GM18508 (cell line): ENCODE measurements at regions not wholly inside any gene's neighbourhood (a gene's known extent, or its start where the extent isn't known, plus 50 kb on each side); places are given as distances from the start of the nearest gene placed in this dataset.

Experiments used
- ATAC-seq: cut with Tn5 transposase; IDR thresholded peaks from one replicate; pipeline ENCODE4 v1.9.1; 2021; ENCODE audit warnings: moderate number of reproducible peaks; ENCODE audit not compliant: insufficient read depth, unreplicated experiment

DNA sequence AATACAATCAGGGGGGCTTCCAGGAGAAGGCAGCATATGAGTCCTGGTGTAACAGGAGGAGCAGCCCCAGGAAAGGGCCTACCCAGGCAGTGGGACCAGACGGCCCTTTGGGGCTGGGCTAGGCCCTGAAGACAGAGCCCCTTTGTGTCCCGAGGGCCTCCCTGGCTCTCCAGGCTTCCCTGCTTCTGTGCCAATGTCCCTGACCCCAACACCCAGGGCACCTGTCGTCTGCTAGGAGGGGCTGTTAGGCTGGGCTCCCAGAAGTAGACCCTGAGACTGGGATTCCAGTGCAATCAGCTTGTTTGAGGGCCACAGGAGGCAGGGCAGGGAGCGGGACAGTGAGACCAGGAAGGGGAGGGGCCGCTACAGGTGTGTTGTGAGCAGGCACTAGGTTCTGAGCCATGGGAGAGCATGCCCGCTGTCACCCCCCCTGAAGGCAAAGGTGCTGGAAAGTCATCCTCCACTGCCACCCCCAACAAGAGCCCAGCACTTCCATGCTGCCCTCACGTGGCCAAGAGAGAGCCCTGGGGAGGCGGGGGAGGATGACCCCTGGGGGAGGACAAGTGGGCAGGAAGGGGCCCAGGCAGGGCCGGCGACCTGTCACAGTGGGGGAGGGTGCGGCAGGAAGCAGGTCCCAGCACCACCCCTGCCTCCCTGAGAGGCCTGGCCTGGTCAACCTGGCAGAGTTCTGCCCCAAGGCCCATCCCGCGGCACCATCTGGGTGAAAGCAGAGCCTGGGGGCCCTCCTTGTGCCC, 64.8 kb downstream of the ADRA2C start:
- no peak for ATAC-seq

DNA sequence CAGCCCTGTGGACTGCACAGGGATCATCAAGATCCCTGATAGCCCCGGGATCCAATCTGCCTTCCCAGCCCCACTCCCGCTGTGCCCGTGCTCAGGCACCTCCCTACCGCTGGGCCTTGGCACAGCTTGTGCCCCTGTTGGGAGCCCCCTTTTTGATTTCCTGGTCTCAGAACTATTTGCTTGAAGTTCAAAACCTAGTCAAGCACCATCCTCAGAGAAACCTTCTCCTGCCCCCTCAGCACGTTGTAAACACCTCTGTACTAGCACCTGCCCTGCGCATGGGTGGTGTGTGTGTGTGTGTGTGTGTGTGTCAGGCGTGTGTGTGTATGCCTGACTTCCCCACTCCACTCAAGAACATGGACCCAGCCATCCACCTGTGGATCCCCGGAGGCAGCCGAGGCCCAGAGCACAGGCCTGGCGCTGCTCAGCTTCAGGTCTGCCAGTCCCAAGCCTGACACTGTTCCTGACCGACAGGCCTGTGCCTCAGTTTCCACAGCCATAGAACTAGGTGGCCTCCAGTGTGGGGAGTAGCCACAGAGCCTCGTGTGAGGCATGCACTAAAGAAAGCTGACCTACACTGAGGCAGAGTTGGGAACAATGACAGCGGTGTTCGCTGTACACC, 65.5 kb downstream of the ADRA2C start:
- ATAC-seq, result no peak

DNA sequence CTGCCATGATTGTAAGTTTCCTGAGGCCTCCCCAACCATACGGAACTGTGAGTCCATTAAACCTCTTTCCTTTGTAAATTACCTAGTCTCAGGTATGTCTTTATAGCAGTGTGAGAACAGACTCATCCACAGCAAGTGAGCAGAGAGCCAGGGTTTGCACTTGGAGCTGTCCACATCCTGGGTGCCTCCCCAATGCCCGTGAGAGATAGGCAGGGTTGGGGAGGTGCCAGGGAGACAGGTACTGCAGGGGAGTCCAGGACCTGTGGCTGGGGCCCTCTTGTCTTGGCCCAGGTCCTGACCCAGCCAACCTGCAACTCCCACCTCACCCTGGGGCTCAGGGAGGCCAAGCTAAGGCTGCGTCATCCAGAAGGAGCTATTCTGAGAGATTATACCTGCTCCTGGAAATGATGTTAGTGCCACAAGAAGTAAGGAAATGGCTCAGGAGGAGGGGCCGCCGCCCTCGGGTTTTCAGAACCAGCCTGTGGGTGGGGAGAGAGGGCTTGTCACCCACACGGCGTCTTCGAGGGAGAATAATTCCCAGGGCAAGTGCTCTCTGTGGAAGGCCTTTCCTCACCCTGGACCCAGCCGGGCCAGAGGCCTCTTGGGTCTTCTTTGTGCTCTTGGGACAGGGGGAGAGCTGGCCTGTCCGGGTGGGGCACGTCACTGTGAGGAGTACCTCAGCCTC, 66.5 kb downstream of the ADRA2C start:
- no peak for ATAC-seq

DNA sequence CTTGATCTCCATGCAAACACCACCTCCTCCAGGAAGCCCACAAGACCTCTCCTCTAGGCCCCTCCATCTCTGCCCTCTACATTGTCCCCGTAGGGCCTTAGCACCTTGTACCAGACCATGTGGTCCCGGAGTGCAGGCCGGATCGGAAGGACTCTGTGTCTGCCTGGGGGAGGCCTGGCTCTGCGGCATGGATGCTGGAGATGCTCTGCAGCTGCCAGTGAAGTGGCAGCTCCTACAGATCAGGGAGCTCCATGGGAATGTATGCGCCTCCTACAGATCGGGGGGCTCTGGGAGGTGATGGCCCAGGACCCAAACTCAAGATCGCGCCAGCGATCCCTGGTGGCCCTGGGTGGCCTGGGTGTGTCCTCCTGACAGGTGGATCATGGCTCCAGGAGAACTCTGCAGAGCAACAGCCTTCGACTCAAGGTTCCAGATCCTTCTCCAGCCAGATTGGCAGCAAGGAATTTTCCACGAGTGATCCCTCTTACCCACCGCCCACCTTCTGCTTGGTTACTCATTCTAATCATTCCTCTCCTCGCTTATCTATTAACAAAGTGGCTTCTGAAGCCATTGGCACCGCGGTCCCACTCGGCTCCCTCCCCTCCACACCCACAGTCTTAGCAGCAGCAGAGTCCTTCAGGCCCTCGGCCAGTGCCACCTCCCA, 67.3 kb downstream of the ADRA2C start:
- no peak for ATAC-seq

DNA sequence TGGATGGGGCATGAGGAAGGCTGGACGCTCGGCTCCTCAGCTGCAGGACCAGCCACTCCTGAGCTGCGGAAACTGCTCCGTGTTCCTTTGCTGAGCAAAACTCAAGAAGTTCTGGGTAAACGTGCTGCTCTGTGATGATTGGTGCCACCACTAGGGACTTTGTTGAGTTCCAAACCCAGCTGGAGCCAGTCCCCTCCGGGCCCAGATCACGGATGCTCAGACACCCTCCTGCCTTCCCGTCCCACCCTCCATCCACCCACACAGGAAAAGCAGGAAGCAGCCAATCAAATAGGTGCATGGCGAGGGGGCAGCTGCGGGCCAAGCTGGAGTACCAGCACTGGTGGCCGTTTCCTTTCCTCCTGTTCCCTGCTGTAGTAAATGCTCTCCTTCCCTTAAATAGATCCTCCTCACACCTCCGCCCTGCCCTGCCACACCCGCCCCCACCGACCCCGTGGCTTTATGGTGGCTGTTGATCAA, 68.0 kb downstream of the ADRA2C start:
- ATAC-seq, result no peak

DNA sequence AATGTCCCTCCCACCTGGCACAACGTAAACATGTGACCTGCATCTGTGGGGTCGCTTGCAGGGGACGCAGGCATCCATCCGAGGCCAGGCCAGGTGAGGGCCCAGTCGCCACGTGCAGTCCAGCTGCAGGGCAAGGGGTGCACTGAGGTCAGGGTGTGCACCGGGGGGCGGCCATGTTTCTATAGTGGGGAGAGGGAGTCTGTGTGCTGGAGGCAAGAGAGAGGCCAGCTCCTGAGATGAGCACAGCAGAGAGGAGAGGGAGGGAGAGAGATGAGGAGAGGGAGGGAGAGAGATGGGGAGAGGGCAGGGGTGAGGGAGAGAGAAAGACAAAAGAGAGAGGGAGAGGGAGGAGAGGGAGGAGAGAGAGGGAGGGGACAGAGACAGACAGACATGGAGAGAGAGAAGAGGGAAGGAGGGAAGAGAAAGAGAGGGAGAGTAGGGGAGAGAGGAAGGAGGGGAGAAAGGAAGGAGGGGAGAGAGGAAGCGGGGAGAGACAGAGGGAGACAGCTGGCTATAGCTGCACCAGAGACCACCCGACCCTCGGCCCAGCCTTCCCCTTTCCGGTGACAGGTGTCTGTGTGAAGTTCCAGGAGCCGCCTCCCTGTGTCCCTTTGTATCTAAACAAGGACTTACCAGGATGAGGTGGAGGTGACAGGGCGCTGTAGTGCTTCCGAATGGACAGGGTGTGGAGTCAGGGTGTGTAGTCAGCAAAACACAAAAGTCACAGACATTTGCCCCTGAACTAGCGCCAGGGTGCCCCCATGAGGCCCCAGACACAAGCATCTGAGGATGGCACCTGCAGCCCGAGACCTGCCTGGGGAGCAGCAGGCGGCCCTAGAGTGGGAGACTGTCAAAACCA, 68.7 kb downstream of the ADRA2C start:
- ATAC-seq, result no peak

DNA sequence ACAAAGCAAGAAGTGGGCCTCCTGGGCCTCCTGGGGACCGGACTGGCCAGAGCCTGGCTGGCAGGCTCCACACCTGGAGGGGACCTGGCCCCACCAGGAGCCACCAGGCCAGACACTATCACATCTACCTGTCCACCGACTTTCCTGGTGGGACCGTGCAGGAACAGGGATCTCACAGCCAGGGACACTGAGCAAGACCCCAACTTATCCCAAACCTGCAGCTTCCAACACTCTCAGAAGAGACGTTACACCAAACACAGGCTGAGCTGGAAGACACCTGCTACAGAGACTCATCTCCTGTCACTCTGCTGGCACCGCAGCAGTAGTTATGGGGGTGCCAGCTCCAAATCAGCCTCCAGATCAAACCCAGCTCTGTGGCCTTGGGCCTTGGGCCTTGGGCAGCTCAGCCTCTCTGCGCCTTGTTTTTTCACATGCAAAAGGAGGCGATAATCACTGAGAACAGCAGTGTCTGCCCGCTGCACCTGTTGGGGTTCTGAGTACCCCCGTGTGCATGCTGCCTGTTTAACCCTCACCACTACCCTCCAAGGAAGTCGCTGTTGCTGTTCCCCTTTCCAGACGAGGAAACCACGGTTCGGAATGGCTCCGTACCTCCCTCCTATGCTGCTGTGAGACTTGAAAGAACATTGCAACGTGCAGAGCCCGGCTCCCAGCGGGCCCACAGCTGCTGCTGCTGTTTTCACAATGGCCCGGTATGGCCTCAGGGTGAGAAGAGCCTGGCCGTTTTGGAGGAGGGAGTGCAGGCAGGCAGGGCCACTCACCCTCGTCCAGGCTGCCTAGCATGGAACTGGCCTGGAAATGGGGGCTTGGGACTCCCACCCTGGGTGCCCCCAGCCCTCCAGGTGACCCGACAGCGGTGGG, 69.6 kb downstream of the ADRA2C start:
- no peak for ATAC-seq

DNA sequence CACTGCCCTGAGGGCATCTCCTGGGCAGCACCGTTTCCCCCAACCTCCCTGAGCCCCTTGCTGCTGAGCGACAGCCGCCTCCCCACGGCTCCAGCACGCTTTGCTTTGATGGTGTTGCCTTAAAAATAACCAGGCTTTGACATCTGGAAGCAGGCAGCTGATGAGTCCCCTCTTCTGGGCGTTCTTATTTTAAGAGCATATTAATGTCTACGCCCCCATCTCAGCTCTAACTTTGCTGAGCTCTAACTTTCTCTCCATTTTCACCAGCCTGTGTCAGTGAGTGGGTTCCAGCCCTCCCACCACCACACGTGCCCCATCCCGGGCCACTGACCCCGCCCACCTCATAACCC, 70.2 kb downstream of the ADRA2C start:
- ATAC-seq, result no peak

DNA sequence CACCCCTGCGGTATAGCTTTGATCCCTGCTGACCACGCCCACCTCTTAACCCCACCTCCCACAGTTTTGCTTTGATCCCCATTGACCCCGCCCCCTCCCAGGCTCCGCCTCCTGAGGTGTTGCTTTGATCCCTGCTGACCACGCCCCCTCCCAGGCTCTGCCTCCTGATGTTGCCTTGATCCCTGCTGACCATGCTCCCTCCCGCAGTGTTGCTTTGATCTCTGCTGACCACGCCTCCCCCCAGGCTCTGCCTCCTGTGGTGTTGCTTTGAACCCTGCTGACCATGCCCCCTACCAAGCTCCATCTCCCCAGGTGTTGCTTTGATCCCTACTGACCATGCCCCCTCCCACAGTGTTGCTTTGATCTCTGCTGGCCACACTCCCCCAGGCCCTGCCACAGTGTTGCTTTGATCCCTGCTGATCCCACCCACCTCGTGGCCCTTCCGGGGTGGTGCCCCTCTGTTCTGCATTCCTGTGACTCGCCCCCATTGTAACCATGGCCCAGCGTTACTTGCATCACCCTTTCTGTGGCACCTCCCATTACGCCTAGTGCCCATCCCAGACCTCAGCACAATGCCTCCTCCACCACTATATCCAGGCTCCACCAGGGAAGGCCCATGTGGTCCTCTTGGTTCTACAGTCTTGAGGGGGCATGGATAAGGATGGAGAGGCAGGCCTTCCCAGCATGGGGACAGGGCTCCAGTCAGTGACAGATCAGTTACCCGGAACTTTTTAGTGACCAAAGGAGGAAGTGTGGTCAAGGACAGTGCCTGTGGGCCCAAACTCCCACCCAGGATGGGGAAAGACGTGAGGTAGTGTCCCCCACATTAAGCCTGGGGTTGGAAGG, 70.8 kb downstream of the ADRA2C start:
- ATAC-seq, result no peak

DNA sequence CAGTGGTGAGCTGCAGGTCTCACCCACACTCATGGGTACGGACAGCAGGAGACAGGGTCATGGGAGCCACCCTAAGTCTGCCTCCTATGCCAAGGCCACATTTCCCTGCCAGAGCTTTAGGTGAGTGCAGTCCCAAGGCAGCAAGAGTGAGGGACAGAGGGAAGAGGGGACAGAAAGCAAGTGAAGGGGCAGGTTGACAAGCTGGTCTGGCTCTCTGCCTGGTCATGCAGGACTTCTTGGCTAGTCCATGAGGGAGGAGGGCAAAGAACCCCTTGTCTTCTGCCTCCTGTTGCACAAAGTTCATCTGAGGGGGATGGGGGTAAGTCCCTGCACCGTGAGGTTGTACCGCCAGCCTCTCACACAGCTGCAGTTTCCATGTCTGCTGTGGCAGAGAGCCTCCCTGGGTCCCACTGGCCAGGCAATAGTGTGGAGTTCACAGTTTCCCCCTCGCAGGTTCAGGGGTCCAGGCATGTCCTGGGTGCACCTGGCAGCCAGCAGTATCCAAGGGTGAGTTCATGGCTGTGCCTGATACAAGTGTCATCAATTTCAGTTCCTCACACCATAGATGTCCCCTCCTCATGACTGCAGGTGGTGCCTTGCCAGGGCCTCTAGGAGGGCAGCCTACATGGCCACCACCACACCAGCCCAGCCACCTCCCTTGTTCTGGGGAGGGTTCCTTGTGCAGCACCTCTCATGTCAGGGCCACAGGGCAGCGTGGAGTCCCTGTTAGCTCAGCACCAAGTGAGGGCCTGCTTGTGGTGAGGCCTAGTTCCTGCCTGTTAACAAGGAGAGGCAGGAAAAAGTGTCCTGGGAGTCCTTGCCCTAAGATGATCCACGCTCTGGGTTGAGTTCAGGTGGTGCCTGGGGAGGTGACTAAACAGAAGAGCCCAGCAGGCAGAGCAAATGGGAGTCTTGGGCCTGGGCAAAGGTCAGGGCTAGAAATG, 72.5 kb downstream of the ADRA2C start:
- no peak for ATAC-seq

DNA sequence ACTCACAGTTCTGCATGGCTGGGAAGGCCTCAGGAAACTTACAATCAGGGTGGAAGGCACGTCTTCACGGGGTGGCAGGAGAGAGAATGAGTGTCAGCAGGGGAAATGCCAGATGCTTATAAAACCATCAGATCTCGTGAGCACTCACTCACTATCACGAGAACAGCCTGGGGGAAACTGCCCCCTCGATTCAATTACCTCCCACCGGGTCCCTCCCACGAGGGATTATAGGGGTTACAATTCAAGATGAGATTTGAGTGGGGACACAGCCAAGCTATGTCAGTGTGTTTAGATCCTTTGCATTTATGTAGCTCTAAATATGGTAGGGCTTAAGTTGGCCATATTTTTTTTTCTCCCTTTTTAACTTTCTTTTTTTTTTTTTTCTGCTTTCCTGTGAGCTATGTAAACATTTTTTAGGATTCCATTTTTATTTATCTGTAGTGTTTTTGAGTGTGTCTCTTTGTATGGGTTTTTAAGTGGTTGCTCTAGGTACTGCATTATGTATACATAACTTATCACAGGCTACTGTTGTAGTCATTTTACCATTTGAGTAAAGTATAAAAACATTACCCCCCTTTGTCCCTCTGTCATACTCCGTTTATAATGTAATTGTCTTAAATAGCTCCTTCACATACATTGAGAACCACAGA, 79.0 kb downstream of the ADRA2C start:
- no peak for ATAC-seq

DNA sequence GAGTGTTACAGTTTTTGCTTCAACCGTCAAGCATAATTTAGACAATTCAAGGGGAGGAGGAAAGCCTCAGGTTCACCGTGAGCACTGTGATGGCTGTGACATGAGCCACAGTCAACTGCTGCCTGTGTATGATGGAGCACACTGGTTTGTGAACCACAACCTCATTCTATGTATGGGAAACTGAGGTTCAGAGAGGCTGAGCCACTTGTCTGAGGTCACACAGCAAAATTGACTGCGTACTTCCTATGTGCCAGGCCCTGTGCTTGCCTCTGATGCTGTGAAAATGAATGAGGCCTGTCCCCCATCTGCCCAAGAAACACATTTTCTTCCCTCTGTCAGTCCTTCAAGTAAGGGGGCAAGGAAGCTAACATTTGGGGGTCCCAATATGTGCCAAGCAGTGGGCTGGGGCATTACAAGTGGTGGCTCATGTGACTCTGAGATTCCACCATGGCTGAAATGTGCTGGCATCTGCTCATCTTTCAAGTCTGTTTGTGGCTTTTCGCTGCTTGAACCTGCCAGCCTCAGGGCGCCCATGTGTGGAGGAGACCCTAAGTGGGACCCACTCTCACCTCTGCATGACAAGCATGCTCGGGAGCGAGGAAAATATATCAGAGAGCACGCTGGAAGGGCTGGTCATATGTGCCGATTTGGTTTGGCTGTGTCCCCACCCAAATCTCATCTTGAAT, 79.7 kb downstream of the ADRA2C start:
- ATAC-seq, result no peak

DNA sequence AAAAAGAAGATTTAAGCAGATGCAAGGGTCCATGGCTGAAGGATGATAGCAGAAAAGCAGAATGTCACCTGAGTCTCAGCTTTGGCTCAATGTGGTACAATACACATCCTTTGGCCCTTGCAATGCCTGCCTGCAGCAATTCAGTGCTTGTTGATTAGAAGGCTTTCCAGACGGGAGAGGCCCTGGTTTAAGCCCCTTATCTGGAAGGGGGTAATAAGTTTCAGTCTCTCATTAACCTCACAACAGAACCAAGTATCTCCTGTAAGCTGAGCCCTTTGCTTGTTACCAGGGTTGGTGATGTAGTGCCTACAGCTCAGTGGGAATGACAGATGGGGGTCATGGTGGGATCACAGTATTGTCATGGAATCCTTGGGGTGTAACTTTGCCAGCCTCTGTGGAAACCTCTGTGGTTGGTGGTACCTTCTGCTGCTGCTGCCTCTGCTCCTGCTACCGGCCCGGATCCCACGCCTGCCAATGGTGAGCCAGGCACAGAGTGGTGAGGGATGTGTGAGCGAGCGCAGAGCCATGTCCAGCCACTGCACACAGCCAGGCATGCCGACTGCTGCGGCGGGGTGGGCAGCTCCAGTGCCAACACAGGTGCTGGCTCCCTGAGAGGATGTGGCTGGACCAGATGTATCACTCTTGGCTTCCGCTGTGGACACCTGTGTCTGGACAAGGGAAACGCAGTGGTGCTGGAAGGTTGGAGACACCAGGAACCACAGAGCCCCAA, 81.2 kb downstream of the ADRA2C start:
- ATAC-seq, result no peak

DNA sequence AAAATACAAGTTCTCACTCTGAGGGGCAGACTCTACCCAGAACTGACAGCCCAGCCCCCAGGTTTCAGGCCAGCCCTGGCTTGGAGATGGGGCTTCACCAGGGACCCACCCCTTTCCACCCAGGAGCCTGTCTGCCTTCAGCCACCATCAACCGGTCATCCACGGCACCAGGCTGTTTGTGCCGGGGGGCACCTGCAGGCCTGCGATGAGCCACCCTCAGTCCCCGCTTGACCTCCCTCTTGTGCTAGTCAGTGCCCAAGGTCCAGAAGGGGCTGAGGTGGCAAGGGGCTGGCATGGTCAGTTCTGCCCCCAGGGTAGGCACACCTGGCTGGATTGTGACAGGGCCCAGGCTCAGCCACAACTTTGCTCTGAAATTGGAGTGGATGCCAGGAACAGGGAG, 82.1 kb downstream of the ADRA2C start:
- ATAC-seq, result no peak

DNA sequence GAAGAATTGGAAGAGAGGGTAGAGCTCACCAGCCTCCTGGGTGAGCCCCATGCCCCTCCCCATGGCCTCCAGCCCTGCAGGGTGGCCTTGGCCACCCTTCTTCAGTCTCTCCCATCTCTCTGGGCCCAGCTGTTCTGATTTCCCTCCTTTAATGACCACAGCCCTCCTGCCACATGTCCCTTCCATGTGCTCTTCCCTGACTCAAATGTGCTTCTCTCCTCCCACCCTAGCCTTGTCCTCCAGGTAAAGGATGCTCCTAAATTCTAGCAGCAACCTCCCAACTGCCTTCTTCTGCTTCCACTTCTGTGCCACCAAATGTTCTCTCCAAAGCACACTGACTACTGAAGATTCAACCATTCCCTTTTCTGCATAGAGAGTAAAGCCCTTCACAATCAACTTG, 83.0 kb downstream of the ADRA2C start:
- ATAC-seq, result no peak

DNA sequence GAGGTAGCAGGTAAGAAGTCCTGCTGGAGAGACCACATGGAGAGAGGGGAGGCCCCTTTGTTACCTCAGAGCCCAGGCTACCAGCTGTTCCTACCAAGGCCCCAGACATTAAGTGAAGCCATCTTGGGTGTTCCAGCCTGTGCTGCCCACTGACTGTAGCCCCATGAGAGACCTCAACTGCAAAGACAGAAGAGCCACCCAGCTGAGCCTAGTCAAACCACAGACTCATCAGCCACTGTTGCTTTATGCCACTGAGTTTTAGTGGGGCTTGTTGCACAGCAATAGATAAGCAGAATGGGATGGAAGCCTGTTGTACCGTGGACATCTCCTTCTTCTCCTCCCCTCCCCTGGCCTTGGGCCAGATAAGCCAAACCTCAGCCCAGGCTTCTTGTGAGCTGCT, 83.9 kb downstream of the ADRA2C start:
- ATAC-seq, result no peak
